NOMO-1 treated with dmso at 0.1 percent for 144 hours (cell line): ENCODE measurements at regions not wholly inside any gene's neighbourhood (a gene's known extent, or its start where the extent isn't known, plus 50 kb on each side); places are given as distances from the start of the nearest gene placed in this dataset.

Experiments
- DNase-seq: peaks from one replicate; lab custom pipeline; 2025; ENCODE audit not compliant: unreplicated experiment; lab: John Stamatoyannopoulos, UW

GRCh38 chr22:44403166-44403565 is 90.4 kb upstream of the SHISAL1 start:
- DNase-seq: no peak

- no peak for DNase-seq
These were observed 89.7 kb upstream of the SHISAL1 start for GRCh38 chr22:44402196-44403111.

GRCh38 chr22:44401783-44402110 is 89.0 kb upstream of the SHISAL1 start:
- peak; percentile 0 for DNase-seq

- DNase-seq: no peak
These were observed 88.0 kb upstream of the SHISAL1 start for GRCh38 chr22:44400763-44401060.

- DNase-seq: no peak
These were observed 87.4 kb upstream of the SHISAL1 start for GRCh38 chr22:44399906-44400762.

GRCh38 chr22:44398856-44399837 is 86.4 kb upstream of the SHISAL1 start:
- no peak for DNase-seq

- no peak for DNase-seq
These were observed 84.3 kb upstream of the SHISAL1 start for GRCh38 chr22:44396727-44397722.

- DNase-seq: no peak
These were observed 83.4 kb upstream of the SHISAL1 start for GRCh38 chr22:44396021-44396726.

- DNase-seq: no peak
These were observed 82.6 kb upstream of the SHISAL1 start for GRCh38 chr22:44395118-44396005.

GRCh38 chr22:44394246-44395117 is 81.7 kb upstream of the SHISAL1 start:
- no peak for DNase-seq

- DNase-seq: no peak
These were observed 80.3 kb upstream of the SHISAL1 start for GRCh38 chr22:44393066-44393465.

GRCh38 chr22:44392446-44392921 is 79.7 kb upstream of the SHISAL1 start:
- DNase-seq: no peak

GRCh38 chr22:44391481-44392445 is 79.0 kb upstream of the SHISAL1 start:
- DNase-seq: no peak

- DNase-seq: no peak
These were observed 78.3 kb upstream of the SHISAL1 start for GRCh38 chr22:44391015-44391414.

- DNase-seq: no peak
These were observed 77.8 kb upstream of the SHISAL1 start for GRCh38 chr22:44390613-44390970.
